Esophagus squamous epithelium (tissue), 4 donors: ENCODE measurements at regions not wholly inside any gene's neighbourhood (a gene's known extent, or its start where the extent isn't known, plus 50 kb on each side); places are given as distances from the start of the nearest gene placed in this dataset.

Experiments
- CTCF ChIP-seq, 6 experiments: fragments of 450-650 bp in 4 of 6; fragments of 200-600 bp in 2 of 6; sonication (generic) in 2 of 6; IDR thresholded peaks; one replicate each; pipeline ENCODE4 v1.5.1; 2016 to 2019; ENCODE audit warnings: antibody characterized with exemption in 6 of 6, mild to moderate bottlenecking in 4 of 6, moderate library complexity in 4 of 6
- POLR2A ChIP-seq, 4 donors: fragments of 450-650 bp; IDR thresholded peaks; one replicate each; pipeline ENCODE4 v1.6.1; 2017; ENCODE audit warnings: antibody characterized with exemption in 4 of 4, mild to moderate bottlenecking in 4 of 4, moderate library complexity in 3 of 4

GRCh38 chr4:180532691-180533090 is 1710.5 kb upstream of the TENM3 start:
- TF ChIP-seq CTCF (IDR thresholded peaks at IDR 0.05), result no peak
- no peak for TF ChIP-seq POLR2A (IDR thresholded peaks at IDR 0.05)
